NCI-H524 (cell line): ENCODE measurements at regions not wholly inside any gene's neighbourhood (a gene's known extent, or its start where the extent isn't known, plus 50 kb on each side); places are given as distances from the start of the nearest gene placed in this dataset.
A peak's percentile ranks its signal among the peaks of the same experiment; 100 is the strongest.
"Not testable (repeated sequence)": the region's sequence is repeated elsewhere in the genome, so short reads cannot be mapped to it uniquely, and the experiment has no call there.

ENCODE experiments used
- DNase-seq, 2 experiments: peaks; one replicate each; lab custom pipeline; 2025; lab: John Stamatoyannopoulos, UW

DNA sequence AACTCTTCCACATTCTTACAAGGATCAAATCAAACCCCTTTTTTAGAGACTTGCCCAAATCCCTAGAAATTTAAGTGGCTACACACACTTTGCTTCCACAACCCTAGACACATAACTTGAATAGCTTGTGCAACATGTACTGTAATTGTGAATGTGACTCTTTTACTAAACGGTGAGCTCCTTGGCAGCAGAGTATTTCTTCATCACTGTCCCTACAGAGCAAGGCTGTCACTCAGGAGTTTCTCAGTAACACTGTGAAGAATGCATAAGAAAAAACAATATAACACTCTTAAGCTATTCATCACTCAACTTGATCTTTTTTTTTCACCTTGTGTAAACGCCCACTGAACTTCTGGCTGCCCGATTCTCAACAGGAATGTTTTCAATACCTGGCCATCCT lies 53.8 kb upstream of the ADAMTS18 start:
- no peak for DNase-seq

- no peak for DNase-seq
Observed at GRCh38 chr16:77491091-77491490, 56.3 kb upstream of the ADAMTS18 start.

DNA sequence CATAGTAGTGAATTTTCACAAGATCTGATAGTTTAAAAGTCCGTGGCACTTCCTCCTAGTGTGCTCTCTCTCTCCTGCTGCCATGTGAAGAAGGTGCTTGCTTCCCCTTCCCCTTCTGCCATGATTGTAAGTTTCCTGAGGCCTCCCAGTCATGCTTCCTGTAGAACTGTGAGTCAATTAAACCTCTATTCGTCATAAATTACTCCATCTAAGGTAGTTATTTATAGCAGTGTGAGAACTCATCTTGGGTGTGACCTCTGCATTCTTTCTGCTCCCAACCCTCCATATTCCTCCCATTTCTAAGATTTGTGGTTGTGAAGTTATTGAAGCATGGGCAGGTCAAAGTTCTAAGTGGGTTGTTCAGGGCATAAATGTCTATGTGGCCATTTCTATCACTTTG lies 62.1 kb upstream of the ADAMTS18 start:
- no peak for DNase-seq

- no peak for DNase-seq
Observed at GRCh38 chr16:77499373-77500285, 64.8 kb upstream of the ADAMTS18 start.

DNA sequence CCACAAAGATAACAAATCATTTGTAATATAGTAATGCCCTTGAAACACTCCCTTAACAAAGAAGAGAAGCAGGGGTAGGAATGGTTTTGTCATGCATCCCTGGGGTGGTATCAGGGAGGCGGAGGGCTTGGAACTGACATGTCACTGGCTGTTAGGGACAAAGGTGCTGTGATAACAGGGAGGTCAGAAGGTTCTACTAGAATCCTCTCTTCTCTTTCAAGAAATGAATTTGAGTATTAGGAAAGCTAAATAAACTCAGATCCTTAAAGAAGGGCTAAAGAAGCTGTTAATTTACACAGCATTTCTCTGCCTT lies 65.4 kb upstream of the ADAMTS18 start:
- DNase-seq = no peak

- peak in 1 of 2 experiments; percentile 31 for DNase-seq
Observed at GRCh38 chr16:77500934-77501664, 66.3 kb upstream of the ADAMTS18 start.

DNA sequence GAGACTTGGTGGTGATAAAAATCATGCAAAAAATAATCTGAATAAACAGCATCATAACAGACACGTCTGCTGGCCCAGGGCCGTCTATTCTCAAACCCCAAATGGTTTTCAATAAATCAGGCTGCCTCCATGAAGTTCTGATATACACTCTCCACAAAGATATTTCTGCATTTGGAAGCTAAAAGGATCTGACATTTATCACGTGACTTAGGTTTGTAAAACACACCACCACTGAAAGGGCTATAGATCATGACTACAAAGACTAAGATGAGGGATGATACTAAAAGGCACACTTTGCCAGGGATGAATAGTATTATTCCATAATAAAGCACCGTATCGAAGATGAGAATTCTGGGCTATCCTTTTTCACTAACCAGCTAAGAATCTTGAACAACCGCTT lies 67.6 kb upstream of the ADAMTS18 start:
- no peak for DNase-seq

DNA sequence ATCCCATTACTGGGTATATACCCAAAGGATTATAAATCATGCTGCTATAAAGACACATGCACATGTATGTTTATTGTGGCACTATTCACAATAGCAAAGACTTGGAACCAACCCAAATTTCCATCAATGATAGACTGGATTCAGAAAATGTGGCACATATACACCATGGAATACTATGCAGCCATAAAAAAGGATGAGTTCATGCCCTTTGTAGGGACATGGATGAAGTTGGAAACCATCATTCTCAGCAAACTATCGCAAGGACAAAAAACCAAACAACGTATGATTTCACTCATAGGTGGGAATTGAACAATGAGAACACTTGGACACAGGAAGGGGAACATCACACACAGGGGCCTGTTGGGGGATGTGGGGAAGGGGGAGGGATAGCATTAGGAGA lies 71.7 kb upstream of the ADAMTS18 start:
- not testable (repeated sequence) for DNase-seq

GRCh38 chr16:77509051-77509450 lies 74.2 kb upstream of the ADAMTS18 start:
- no peak for DNase-seq

DNA sequence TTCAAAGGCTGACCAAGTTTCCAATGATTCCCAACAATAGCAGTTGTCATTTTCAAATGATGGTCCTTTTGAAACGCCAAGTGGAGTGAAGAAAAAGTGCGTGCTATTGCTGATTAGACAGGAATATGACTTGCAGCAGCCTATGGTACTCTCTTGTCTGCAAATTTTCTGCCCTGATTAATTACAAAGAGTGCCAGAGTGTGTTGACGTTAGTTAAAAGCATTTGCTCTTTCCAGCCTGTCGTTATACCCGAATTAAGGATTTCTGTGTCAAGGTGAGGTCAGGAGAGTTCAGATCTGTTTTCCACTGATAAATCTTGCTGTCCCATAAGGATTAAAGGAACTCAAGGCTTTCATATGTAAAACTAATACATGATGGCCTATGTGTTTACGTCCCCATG lies 75.0 kb upstream of the ADAMTS18 start:
- DNase-seq = no peak

DNA sequence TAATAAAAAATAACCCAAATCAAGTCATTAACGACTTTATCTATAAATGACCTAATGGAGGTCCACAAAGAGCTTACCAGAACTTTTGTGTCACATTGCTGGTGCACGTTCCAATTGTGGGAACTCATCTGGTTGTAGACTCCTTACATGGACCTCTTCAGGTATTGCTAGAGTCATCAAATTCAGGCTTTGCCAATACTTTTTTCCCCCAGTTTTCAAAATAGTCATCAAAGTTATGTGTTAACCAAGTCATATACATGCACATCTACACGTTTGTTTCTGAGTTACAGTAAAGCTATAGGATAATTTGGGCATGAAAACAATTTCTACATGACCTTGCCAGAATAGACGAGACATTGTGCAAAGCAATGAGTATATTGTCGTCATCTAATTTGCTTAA lies 76.2 kb upstream of the ADAMTS18 start:
- no peak for DNase-seq

GRCh38 chr16:77514500-77515220 lies 79.8 kb upstream of the ADAMTS18 start:
- DNase-seq = no peak

GRCh38 chr16:77525226-77525625 lies 90.4 kb upstream of the ADAMTS18 start:
- not testable (repeated sequence) for DNase-seq

DNA sequence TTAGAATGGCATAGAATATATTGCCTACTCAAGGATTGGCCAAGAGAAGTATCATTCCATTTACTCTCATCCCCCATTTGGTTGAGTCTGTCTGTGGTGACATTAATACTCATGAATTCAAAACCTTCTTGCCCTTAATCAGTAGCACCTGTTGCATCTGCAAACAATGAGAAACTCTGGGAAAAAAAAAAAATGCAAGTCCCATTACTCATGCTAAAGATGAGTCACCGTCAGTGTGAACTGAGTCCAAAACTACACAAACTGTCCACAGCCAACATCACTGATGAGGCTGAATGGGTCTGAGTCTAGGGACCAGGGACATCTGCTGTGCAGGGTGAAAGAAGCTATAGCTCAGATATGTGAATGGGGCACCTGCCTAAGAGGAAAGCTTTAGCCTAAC lies 96.9 kb upstream of the ADAMTS18 start:
- no peak for DNase-seq

DNA sequence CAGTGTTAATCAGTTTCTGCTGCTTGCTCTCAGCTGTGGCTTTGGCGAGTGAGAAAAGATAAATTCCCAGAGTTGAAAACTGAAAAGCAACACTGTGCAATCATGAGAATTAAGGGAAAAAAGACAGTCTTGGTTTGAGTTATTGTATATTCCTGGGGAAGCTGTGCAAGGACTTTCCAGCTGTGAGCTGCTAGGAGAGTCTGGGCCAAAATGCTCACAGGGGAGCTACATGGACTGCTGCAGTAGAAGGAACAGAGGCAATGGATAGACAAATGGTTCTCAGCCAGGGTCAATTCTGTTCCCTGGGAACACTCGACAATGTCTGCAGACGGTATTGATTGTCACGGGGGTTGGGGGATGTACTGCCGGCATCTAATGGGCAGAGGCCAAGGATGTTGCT lies 102.0 kb upstream of the ADAMTS18 start:
- DNase-seq = no peak

GRCh38 chr16:77539421-77540034 lies 104.7 kb upstream of the ADAMTS18 start:
- DNase-seq = no peak

DNA sequence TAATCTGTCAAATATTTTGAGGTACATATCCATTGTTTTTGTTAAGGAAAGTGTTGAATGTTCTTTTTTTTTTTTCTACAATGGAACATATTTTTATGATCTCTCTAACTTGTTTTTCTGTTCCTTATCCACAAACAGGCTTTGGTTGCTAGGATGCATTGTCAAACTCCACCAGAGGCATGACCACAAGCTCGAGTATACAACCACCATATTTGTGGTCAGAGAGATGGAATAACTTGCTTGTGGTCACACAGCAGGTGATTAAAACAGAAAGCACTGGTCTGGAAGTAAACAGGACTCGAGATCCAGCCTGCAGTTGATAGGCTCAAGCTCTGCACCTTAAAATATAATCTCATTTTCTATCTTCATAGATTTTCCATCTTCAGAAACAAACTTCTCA lies 105.8 kb upstream of the ADAMTS18 start:
- no peak for DNase-seq

DNA sequence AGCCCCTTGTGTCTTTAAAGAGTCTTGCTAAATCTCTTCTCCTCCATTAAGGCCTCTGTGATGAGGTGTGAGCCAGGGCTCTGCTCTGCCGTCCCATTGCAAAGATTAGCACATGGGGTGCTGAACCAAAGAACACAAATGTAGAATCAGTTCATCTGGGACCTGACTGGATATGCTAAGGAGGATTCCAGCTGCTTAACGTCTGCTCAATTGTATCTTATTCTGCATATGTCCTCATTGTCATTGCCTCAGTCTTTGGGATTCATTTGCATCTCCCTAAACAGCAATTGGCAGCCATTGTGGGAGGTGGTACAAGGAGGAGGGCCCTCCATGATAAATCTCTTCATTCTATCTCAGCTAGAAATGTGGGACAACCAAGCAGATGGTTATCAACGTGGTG lies 106.3 kb upstream of the ADAMTS18 start:
- DNase-seq = no peak

- no peak for DNase-seq
Observed at GRCh38 chr16:77548151-77548550, 113.3 kb upstream of the ADAMTS18 start.

GRCh38 chr16:77548766-77549165 lies 113.9 kb upstream of the ADAMTS18 start:
- no peak for DNase-seq

DNA sequence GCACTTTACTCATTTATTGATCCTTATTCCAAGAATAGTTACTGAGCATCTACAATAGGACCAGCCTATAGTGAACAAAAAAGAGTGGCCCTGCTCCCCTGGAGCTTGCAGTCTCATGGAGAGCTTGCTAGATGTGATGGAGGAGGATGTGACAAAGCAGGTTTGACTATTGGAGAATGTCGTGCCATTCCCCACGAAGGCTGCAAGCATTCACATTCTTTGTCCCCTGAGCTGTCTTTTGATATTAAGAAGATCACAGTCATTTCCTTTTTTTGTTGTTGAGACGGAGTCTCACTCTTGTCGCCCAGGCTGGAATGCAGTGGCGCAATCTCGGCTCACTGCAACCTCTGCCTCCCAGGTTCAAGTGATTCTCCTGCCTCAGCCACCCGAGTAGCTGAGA lies 115.0 kb upstream of the ADAMTS18 start:
- no peak for DNase-seq

GRCh38 chr16:77551357-77551756 lies 116.5 kb upstream of the ADAMTS18 start:
- DNase-seq = no peak
